ENCODE measurements at regions not wholly inside any gene's neighbourhood (a gene's known extent, or its start where the extent isn't known, plus 50 kb on each side); places are given as distances from the start of the nearest gene placed in this dataset.

DNA sequence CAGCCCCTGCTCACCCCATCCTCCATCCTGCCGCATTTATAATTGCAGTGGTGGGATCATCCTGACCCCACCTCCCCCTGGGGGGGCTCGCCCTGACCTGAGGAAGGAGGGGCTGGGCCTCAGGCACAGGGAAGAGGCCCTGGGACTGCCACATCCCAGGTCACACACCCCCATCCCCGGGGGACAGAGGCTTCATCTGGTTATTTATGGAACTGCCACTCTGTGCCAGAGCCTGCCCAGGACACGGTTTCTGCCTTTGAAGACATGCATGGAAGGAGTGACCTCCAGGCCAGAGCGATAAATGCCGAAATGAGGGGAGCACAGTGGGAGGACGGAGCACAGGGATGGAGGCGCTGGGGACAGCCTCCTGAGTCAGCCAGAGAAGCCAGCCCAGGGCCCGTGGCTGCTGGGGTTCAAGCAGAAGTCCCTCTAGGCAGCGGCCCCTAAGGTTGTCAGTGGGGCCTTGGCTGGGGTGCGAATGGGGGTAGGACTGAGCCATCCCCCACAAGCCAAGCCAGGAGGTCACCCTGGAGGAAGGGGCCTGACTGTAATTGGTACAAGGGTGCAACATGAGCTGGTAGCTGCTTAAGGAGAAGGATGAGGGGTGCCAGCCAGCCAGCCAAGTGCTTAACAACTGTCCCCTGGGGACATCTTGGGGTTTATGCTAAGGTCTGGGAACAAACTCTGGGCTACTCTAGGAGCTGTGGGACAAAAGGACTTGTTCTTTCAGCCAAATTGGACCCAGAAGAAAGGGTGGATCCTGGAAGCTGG lies 51.4 kb upstream of the SHISAL1 start:
- H3K27me3 Mint-ChIP-seq (ENCODE audit: low read depth), result no peaks in the 10 kb centered on the region
- no peaks in the 10 kb centered on the region for H3K9me3 Mint-ChIP-seq (ENCODE audit: insufficient read depth)
- no peak overlapping the region for H3K27ac Mint-ChIP-seq
- H3K4me3 Mint-ChIP-seq, result no peak overlapping the region
- H3K36me3 Mint-ChIP-seq (ENCODE audit: low read depth), result no peaks in the 10 kb centered on the region
- H3K4me1 Mint-ChIP-seq (ENCODE audit: low read depth), result no peaks in the 10 kb centered on the region
- DNase-seq (no peak), ATAC-seq (no peak)
- CTCF ChIA-PET, result no interaction called here
- POLR2A ChIA-PET, result no interaction called here

GRCh38 chr22:44363013-44363979 lies 50.5 kb upstream of the SHISAL1 start:
- POLR2A ChIA-PET, result no interaction called here

DNA sequence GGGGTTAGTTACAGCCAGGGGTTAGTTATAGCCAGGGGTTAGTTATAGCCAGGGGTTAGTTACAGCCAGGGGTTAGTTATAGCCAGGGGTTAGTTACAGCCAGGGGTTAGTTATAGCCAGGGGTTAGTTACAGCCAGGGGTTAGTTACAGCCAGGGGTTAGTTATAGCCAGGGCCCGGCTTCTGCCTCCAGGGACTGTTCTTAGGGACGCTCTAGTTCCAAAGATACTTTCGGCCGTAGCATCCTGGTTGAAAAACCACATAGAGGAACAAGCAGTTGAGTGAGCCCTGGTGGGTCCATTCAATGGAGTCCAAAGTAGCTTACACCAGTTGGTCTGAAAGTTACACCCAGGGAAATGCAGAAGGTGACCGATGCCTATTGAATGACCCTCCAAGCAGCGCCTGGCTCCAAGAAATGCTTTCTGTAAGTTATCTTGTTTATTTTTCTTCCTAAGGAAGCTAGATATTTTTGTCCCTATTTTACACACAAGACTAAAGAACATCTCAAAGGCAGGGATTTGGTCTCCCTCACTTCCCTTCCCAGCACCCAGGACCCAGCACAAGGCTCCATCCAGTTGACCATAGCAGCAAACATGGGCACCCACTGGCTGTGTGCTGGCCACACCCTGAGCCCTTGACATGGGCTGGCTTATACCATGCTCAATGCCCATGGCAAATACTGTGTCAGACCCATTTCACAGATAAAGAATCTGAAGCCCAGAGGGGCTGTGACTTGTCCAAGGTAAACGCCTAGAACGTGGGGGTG lies 49.7 kb upstream of the SHISAL1 start:
- POLR2A ChIA-PET, result no interaction called here
- no peak overlapping the region for H3K4me3 Mint-ChIP-seq
- no peak for ATAC-seq
- H3K36me3 Mint-ChIP-seq (ENCODE audit: low read depth), result no peaks in the 10 kb centered on the region
- CTCF ChIA-PET, result no interaction called here
- no peaks in the 10 kb centered on the region for H3K4me1 Mint-ChIP-seq (ENCODE audit: low read depth)
- DNase-seq, result no peak
- H3K9me3 Mint-ChIP-seq (ENCODE audit: insufficient read depth), result no peaks in the 10 kb centered on the region
- H3K27me3 Mint-ChIP-seq (ENCODE audit: low read depth), result peaks cover 11% of the 10 kb centered on the region
- H3K27ac Mint-ChIP-seq, result no peak overlapping the region

More at GRCh38 chr22:44363013-44363979, 50.5 kb upstream of the SHISAL1 start:
- CTCF ChIA-PET, result no interaction called here
- DNase-seq (no peak), ATAC-seq (no peak)
- Mint-ChIP-seq H3K27ac (no peak overlapping the region), H3K9me3 (ENCODE audit: insufficient read depth) (no peaks in the 10 kb centered on the region), H3K4me3 (no peak overlapping the region), H3K36me3 (ENCODE audit: low read depth) (no peaks in the 10 kb centered on the region), H3K27me3 (ENCODE audit: low read depth) (peaks cover 6% of the 10 kb centered on the region), H3K4me1 (ENCODE audit: low read depth) (no peaks in the 10 kb centered on the region)

Measured in activated CD8-positive, alpha-beta T cell treated with anti-CD3 and anti-CD28 coated beads, Interleukin-2, amount 10 ng/mL, durations not matched to agents 7 days and 5 days (primary cell).